Stimulated activated CD4-positive, alpha-beta T cell treated with anti-CD3 and anti-CD28 coated beads, Interleukin-4, amount 100 ng/mL, for 48 hours (primary cell): ENCODE measurements at regions not wholly inside any gene's neighbourhood (a gene's known extent, or its start where the extent isn't known, plus 50 kb on each side); places are given as distances from the start of the nearest gene placed in this dataset.
"Not testable (repeated sequence)": the region's sequence is repeated elsewhere in the genome, so short reads cannot be mapped to it uniquely, and the experiment has no call there.

Experiments
- DNase-seq, 2 donors: peaks; one replicate each; pipeline ENCODE4 v3.0.0-alpha.2; 2020; ENCODE audit warnings: low read depth in 2 of 2

GRCh38 chr17:71432378-71433315 lies 688.2 kb upstream of the SOX9 start:
- no peak for DNase-seq

- no peak for DNase-seq
Measured at GRCh38 chr17:71434716-71435115, 686.1 kb upstream of the SOX9 start.

- no peak for DNase-seq
Measured at GRCh38 chr17:71436479-71436878, 684.3 kb upstream of the SOX9 start.

GRCh38 chr17:71437166-71437565 lies 683.7 kb upstream of the SOX9 start:
- DNase-seq = no peak

- DNase-seq = no peak
Measured at GRCh38 chr17:71438631-71439146, 682.1 kb upstream of the SOX9 start.

- no peak for DNase-seq
Measured at GRCh38 chr17:71440513-71440912, 680.3 kb upstream of the SOX9 start.

GRCh38 chr17:71441098-71441497 lies 679.7 kb upstream of the SOX9 start:
- no peak for DNase-seq

- DNase-seq = no peak
Measured at GRCh38 chr17:71444078-71444477, 676.7 kb upstream of the SOX9 start.

- DNase-seq = no peak
Measured at GRCh38 chr17:71446645-71447437, 674.0 kb upstream of the SOX9 start.

GRCh38 chr17:71447644-71448043 lies 673.2 kb upstream of the SOX9 start:
- no peak for DNase-seq

- DNase-seq = not testable (repeated sequence)
Measured at GRCh38 chr17:71450657-71451056, 670.2 kb upstream of the SOX9 start.

- no peak for DNase-seq
Measured at GRCh38 chr17:71453876-71454422, 666.9 kb upstream of the SOX9 start.

- no peak for DNase-seq
Measured at GRCh38 chr17:71455219-71455618, 665.6 kb upstream of the SOX9 start.

GRCh38 chr17:71458322-71458721 lies 662.5 kb upstream of the SOX9 start:
- no peak for DNase-seq

- DNase-seq = no peak
Measured at GRCh38 chr17:71460943-71461342, 659.9 kb upstream of the SOX9 start.

- no peak for DNase-seq
Measured at GRCh38 chr17:71461498-71462169, 659.2 kb upstream of the SOX9 start.

- DNase-seq = no peak
Measured at GRCh38 chr17:71464241-71464640, 656.6 kb upstream of the SOX9 start.

GRCh38 chr17:71464751-71465150 lies 656.1 kb upstream of the SOX9 start:
- no peak for DNase-seq

GRCh38 chr17:71467719-71468118 lies 653.1 kb upstream of the SOX9 start:
- no peak for DNase-seq

GRCh38 chr17:71470062-71470461 lies 650.8 kb upstream of the SOX9 start:
- no peak for DNase-seq
